CD4-positive, CD25-positive, alpha-beta regulatory T cell (primary cell): ENCODE measurements at regions not wholly inside any gene's neighbourhood (a gene's known extent, or its start where the extent isn't known, plus 50 kb on each side); places are given as distances from the start of the nearest gene placed in this dataset.

Source experiments
- ATAC-seq, 2 donors: fragments of 150-1000 bp; cut with Tn5 transposase; one replicate each; pipeline ENCODE4 v1.10.0; 2021; ENCODE audit warnings: low read depth in 2 of 2, moderate number of reproducible peaks in 2 of 2, moderate library complexity in 1 of 2
- DNase-seq, 3 donors: peaks; one replicate each; pipeline versions ENCODE4 v3.0.0 to v3.0.0-alpha.2; 2012 to 2022; ENCODE audit warnings: mixed read lengths in 1 of 3
- H3K27ac ChIP-seq: one replicate; pipeline ENCODE4 v1.7.0; 2013; ENCODE audit warnings: mild to moderate bottlenecking, low read length; ENCODE audit not compliant: insufficient read depth, poor library complexity, severe bottlenecking
- H3K27me3 ChIP-seq: one replicate; pipeline ENCODE4 v1.7.0; 2013; ENCODE audit warnings: low read length; ENCODE audit not compliant: control insufficient read depth, insufficient read depth
- H3K36me3 ChIP-seq: one replicate; pipeline ENCODE4 v1.7.0; 2013; ENCODE audit warnings: mild to moderate bottlenecking, low read length, moderate library complexity; ENCODE audit not compliant: control insufficient read depth, insufficient read depth
- H3K4me1 ChIP-seq: 2 replicates; pipeline ENCODE4 v1.7.0; 2013; ENCODE audit warnings: mild to moderate bottlenecking, low read length; ENCODE audit not compliant: insufficient read depth, control insufficient read depth, poor library complexity, severe bottlenecking
- H3K4me3 ChIP-seq: one replicate; pipeline ENCODE4 v1.7.0; 2013; ENCODE audit warnings: low read depth, mild to moderate bottlenecking, low read length, moderate library complexity
- H3K9me3 ChIP-seq, 2 experiments: 1 replicate in 1 of 2; 2 replicates in 1 of 2; pipeline ENCODE4 v1.7.0; 2013; ENCODE audit warnings: low read length in 2 of 2, mild to moderate bottlenecking in 1 of 2, moderate library complexity in 1 of 2; ENCODE audit not compliant: control insufficient read depth in 2 of 2
- H3K27ac Mint-ChIP-seq, 3 donors: one replicate each; pipeline ENCODE4 v1.8.0; 2020 to 2022; ENCODE audit warnings: mild to moderate bottlenecking in 3 of 3, mixed read lengths in 3 of 3, moderate library complexity in 2 of 3
- H3K27me3 Mint-ChIP-seq: one replicate; pipeline ENCODE4 v1.8.0; 2022; ENCODE audit warnings: mild to moderate bottlenecking, mixed read lengths
- H3K36me3 Mint-ChIP-seq: one replicate; pipeline ENCODE4 v1.8.0; 2020; ENCODE audit warnings: mixed read lengths
- H3K4me1 Mint-ChIP-seq, 4 donors: one replicate each; pipeline ENCODE4 v1.8.0; 2020 to 2022; ENCODE audit warnings: mixed read lengths in 4 of 4, mild to moderate bottlenecking in 1 of 4
- H3K4me3 Mint-ChIP-seq, 4 donors: one replicate each; pipeline ENCODE4 v1.8.0; 2020 to 2022; ENCODE audit warnings: mild to moderate bottlenecking in 4 of 4, mixed read lengths in 4 of 4, moderate library complexity in 3 of 4
- H3K9me3 Mint-ChIP-seq, 7 donors: one replicate each; pipeline ENCODE4 v1.8.0; 2020 to 2022; ENCODE audit warnings: mixed read lengths in 7 of 7, mild to moderate bottlenecking in 3 of 7, moderate library complexity in 2 of 7

- no peak for DNase-seq
- Mint-ChIP-seq H3K4me3 (no peak overlapping the region), H3K9me3 (peaks cover 0 to 13% (median 7%) of the 10 kb centered on the region in 7 donors), H3K36me3 (no peaks in the 10 kb centered on the region), H3K27me3 (no peaks in the 10 kb centered on the region), H3K27ac (no peak overlapping the region), H3K4me1 (no peaks in the 10 kb centered on the region)
- ATAC-seq, result no peak
- Histone ChIP-seq H3K9me3 (no peaks in the 10 kb centered on the region), H3K4me3 (no peak overlapping the region), H3K4me1 (no peaks in the 10 kb centered on the region), H3K27me3 (no peaks in the 10 kb centered on the region), H3K36me3 (no peaks in the 10 kb centered on the region), H3K27ac (no peak overlapping the region)
These were observed 346.7 kb downstream of the RAD51AP2 start for GRCh38 chr2:17171446-17172049.

- no peak overlapping the region for H3K27ac Mint-ChIP-seq
- H3K4me1 ChIP-seq, result no peaks in the 10 kb centered on the region
- H3K27me3 ChIP-seq, result no peaks in the 10 kb centered on the region
- H3K4me1 Mint-ChIP-seq, result no peaks in the 10 kb centered on the region
- H3K9me3 Mint-ChIP-seq, result peaks cover 0 to 12% (median 4%) of the 10 kb centered on the region in 7 donors
- no peaks in the 10 kb centered on the region for H3K36me3 Mint-ChIP-seq
- DNase-seq, result no peak
- no peaks in the 10 kb centered on the region for H3K36me3 ChIP-seq
- no peaks in the 10 kb centered on the region for H3K27me3 Mint-ChIP-seq
- no peak overlapping the region for H3K4me3 ChIP-seq
- H3K4me3 Mint-ChIP-seq, result no peak overlapping the region
- no peaks in the 10 kb centered on the region for H3K9me3 ChIP-seq
- ATAC-seq, result no peak
- H3K27ac ChIP-seq, result no peak overlapping the region
These were observed 351.7 kb downstream of the RAD51AP2 start for GRCh38 chr2:17166506-17166905.

DNA sequence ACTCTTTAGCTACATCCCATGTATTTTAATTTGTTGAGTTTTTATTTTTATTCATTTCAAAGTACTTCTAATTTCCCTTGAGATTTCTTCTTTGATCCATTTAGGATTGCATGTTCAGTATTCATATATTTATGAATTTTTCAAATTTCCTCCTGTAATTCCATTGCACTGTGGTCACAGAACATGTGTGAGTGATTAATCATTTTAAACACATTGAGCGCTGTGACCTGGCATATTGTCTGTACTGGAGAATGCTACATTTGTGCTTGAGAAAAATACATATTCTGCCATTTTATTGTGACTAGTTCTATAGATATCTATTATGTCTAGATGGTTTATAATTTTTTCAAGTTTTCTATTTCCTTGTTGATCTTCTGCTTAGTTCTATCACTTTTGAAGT is 353.7 kb downstream of the RAD51AP2 start:
- Histone ChIP-seq H3K27ac (no peak overlapping the region), H3K27me3 (no peaks in the 10 kb centered on the region), H3K9me3 (no peaks in the 10 kb centered on the region), H3K4me3 (no peak overlapping the region), H3K4me1 (no peaks in the 10 kb centered on the region), H3K36me3 (no peaks in the 10 kb centered on the region)
- Mint-ChIP-seq H3K4me1 (no peaks in the 10 kb centered on the region), H3K27me3 (no peaks in the 10 kb centered on the region), H3K4me3 (no peak overlapping the region), H3K9me3 (peaks cover 0 to 9% (median 3%) of the 10 kb centered on the region in 7 donors), H3K36me3 (no peaks in the 10 kb centered on the region), H3K27ac (no peak overlapping the region)
- ATAC-seq, result no peak
- no peak for DNase-seq

DNA sequence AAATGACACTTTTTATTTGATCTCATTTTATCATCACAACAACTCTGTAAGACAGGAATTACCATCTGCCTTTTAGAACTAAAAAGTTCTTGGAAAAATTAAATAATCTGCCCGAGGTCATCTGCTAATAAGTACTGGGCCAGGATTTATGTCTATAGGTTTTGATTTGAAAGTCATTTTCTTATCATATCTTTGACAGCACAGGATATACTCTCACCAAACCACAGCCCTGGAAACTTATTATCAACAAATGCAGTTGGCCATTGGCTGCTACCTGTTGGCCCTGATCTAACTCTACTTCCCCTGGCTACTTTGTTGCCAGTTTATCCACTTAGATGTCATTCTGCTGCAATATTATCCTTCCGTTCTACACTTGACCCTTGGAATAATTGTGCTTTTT is 354.6 kb downstream of the RAD51AP2 start:
- Mint-ChIP-seq H3K4me3 (no peak overlapping the region), H3K27me3 (no peaks in the 10 kb centered on the region), H3K36me3 (no peaks in the 10 kb centered on the region), H3K4me1 (no peaks in the 10 kb centered on the region), H3K27ac (no peak overlapping the region), H3K9me3 (peaks cover 0 to 9% (median 0%) of the 10 kb centered on the region in 7 donors)
- Histone ChIP-seq H3K9me3 (no peaks in the 10 kb centered on the region), H3K4me3 (no peak overlapping the region), H3K27ac (no peak overlapping the region), H3K27me3 (no peaks in the 10 kb centered on the region), H3K36me3 (no peaks in the 10 kb centered on the region), H3K4me1 (no peaks in the 10 kb centered on the region)
- DNase-seq (no peak), ATAC-seq (no peak)

DNA sequence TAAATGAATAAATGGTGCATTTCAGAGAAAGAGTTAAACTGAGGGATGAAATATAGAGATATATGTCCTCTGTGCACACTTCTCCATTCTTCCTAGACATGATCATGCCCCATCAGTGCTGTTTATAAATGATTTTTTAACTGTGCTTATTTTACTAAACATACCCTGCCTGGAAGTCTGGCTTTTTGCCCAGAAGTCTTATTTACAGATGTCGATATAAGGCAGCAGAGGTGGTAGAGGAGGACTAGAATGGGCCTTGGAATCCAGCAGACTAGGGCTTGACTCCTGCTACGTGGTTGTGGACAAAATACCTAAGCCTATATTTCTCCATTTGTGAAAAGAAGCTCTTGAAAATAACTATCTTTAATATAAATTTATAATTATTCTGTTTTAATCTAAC is 355.5 kb downstream of the RAD51AP2 start:
- ATAC-seq, result no peak
- Histone ChIP-seq H3K9me3 (no peaks in the 10 kb centered on the region), H3K27ac (no peak overlapping the region), H3K27me3 (no peaks in the 10 kb centered on the region), H3K4me3 (no peak overlapping the region), H3K4me1 (no peaks in the 10 kb centered on the region), H3K36me3 (no peaks in the 10 kb centered on the region)
- no peak overlapping the region for H3K4me3 Mint-ChIP-seq
- H3K27me3 Mint-ChIP-seq, result no peaks in the 10 kb centered on the region
- no peak for DNase-seq
- H3K36me3 Mint-ChIP-seq, result no peaks in the 10 kb centered on the region
- no peaks in the 10 kb centered on the region for H3K4me1 Mint-ChIP-seq
- peaks cover 0 to 9% (median under 1%) of the 10 kb centered on the region in 7 donors for H3K9me3 Mint-ChIP-seq
- H3K27ac Mint-ChIP-seq, result no peak overlapping the region

DNA sequence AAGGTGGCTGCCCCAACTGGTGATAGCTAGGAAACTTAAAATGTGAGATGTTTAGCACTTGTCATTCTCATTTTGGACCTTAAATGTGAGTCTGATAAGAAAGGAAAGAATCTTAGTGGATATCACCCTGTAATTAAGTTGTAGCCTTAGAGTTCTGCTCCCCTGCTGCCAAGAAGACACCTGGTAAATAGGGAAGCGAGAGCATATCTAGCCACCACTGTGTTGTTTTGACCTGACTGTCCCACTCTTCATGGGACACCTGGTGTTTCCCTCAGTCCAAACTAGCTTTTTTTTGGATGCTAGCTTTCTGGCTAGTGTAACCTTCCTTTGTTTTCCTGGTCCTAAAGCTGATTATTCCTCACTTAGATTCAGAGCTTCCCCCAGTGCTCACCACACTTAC is 357.6 kb downstream of the RAD51AP2 start:
- no peaks in the 10 kb centered on the region for H3K36me3 Mint-ChIP-seq

DNA sequence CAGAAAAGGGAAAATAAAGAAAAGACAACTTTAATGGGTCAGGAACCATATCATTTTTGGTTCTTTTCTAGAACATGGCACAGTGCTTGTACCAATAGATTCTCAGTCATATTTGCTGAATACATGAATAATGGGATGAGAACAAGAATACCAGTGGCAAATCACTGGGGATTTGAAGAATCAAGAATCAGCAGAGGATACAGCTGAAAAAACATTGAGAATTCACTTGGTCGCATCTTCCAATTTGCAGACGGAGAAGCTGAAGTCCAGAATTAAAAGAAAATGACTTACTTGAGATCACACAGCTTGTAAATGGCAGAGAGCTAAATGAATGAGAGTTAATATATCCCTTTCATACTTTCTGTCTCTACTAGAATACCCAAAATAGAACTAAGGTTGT is 362.2 kb downstream of the RAD51AP2 start:
- DNase-seq (no peak), ATAC-seq (no peak)
- Mint-ChIP-seq H3K27ac (no peak overlapping the region), H3K9me3 (peaks cover 0 to 4% (median 0%) of the 10 kb centered on the region in 7 donors), H3K36me3 (no peaks in the 10 kb centered on the region), H3K27me3 (no peaks in the 10 kb centered on the region), H3K4me1 (no peaks in the 10 kb centered on the region), H3K4me3 (no peak overlapping the region)
- Histone ChIP-seq H3K4me1 (no peaks in the 10 kb centered on the region), H3K36me3 (no peaks in the 10 kb centered on the region), H3K9me3 (no peaks in the 10 kb centered on the region), H3K4me3 (no peak overlapping the region), H3K27ac (no peak overlapping the region), H3K27me3 (no peaks in the 10 kb centered on the region)

More for the DNA sequence above, 357.6 kb downstream of the RAD51AP2 start:
- H3K4me3 Mint-ChIP-seq, result no peak overlapping the region
- DNase-seq (no peak), ATAC-seq (no peak)
- H3K27ac Mint-ChIP-seq, result no peak overlapping the region
- Histone ChIP-seq H3K27ac (no peak overlapping the region), H3K4me1 (no peaks in the 10 kb centered on the region), H3K36me3 (no peaks in the 10 kb centered on the region), H3K4me3 (no peak overlapping the region), H3K9me3 (no peaks in the 10 kb centered on the region), H3K27me3 (no peaks in the 10 kb centered on the region)
- no peaks in the 10 kb centered on the region for H3K4me1 Mint-ChIP-seq
- peaks cover 0 to 5% (median 0%) of the 10 kb centered on the region in 7 donors for H3K9me3 Mint-ChIP-seq
- H3K27me3 Mint-ChIP-seq, result no peaks in the 10 kb centered on the region

DNA sequence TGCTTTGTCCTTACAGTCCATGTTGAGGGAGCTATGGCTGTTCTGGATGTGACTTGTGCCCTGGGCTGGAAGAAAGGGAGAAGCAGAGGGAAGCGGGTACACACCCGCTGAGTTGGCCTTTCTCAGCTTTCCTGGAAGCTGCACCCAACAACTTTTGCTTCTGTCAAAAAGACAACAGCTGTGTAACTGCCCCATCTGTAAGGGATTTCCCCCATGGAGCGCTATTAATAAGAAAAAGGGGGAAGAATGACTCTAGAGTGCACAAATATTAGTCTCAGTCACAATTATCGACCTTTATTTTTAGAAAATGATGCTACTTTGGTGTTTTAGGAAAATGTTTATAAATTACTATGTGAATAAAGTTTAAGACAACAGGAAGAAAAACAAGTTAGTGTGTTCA is 368.3 kb downstream of the RAD51AP2 start:
- Mint-ChIP-seq H3K9me3 (peaks cover 0 to 12% (median 6%) of the 10 kb centered on the region in 7 donors), H3K27ac (no peak overlapping the region), H3K4me1 (no peaks in the 10 kb centered on the region), H3K27me3 (no peaks in the 10 kb centered on the region), H3K36me3 (no peaks in the 10 kb centered on the region), H3K4me3 (no peak overlapping the region)
- Histone ChIP-seq H3K27me3 (no peaks in the 10 kb centered on the region), H3K27ac (no peak overlapping the region), H3K4me3 (no peak overlapping the region), H3K9me3 (no peaks in the 10 kb centered on the region), H3K36me3 (no peaks in the 10 kb centered on the region), H3K4me1 (no peaks in the 10 kb centered on the region)
- ATAC-seq (peak in 1 of 2 donors; percentile 16), DNase-seq (no peak)
